A673 (cell line): ENCODE measurements at regions not wholly inside any gene's neighbourhood (a gene's known extent, or its start where the extent isn't known, plus 50 kb on each side); places are given as distances from the start of the nearest gene placed in this dataset.
"Not testable (repeated sequence)": the region's sequence is repeated elsewhere in the genome, so short reads cannot be mapped to it uniquely, and the experiment has no call there.

Experiments used
- BruUV-seq: library from RNA; stranded (reverse); fragments of 400-500 nt; replicated peaks from 2 replicates; lab custom pipeline; 2021; lab: Mats Ljungman, UMichigan
- CTCF ChIA-PET: fragments of 300-600 bp; sonication (Branson Sonifier 250); formaldehyde crosslinking; loops from one replicate; lab custom pipeline; 2022; ENCODE audit warnings: antibody characterized with exemption; lab: Charles Lee
- POLR2A ChIA-PET: fragments of 300-600 bp; sonication (Branson Sonifier 250); formaldehyde crosslinking; loops from one replicate; lab custom pipeline; 2022; ENCODE audit warnings: antibody characterized with exemption; ENCODE audit not compliant: low non-redundant PET; lab: Charles Lee
- DNase-seq: peaks from one replicate; pipeline ENCODE4 v3.0.0-alpha.2; 2015; ENCODE audit warnings: low spot score
- H3K27ac ChIP-seq: fragments of 200-600 bp; sonication (generic); 2 replicates; pipeline ENCODE4 v1.5.1; 2016; ENCODE audit warnings: mixed run types, low read depth, mild to moderate bottlenecking, mixed read lengths, antibody characterized with exemption, low read length; ENCODE audit not compliant: poor library complexity, severe bottlenecking
- H3K27me3 ChIP-seq: fragments of 200-600 bp; sonication (generic); replicated peaks from 2 replicates; pipeline ENCODE4 v1.6.1; 2017; ENCODE audit warnings: mixed run types, low read depth, mild to moderate bottlenecking, mixed read lengths, antibody characterized with exemption, low read length; ENCODE audit not compliant: insufficient read depth, poor library complexity
- H3K36me3 ChIP-seq: fragments of 200-600 bp; sonication (generic); 2 replicates; pipeline ENCODE4 v1.6.1; 2016; ENCODE audit warnings: mixed run types, mild to moderate bottlenecking, mixed read lengths, antibody characterized with exemption, low read length; ENCODE audit not compliant: insufficient read depth, poor library complexity, severe bottlenecking
- H3K4me1 ChIP-seq: fragments of 200-600 bp; sonication (generic); 2 replicates; pipeline ENCODE4 v1.6.1; 2017; ENCODE audit warnings: mixed run types, mild to moderate bottlenecking, mixed read lengths, antibody characterized with exemption, low read length; ENCODE audit not compliant: insufficient read depth, poor library complexity, severe bottlenecking
- H3K4me3 ChIP-seq: fragments of 200-600 bp; sonication (generic); 2 replicates; pipeline ENCODE4 v1.5.1; 2016; ENCODE audit warnings: low read depth, mixed run types, mild to moderate bottlenecking, mixed read lengths, low read length; ENCODE audit not compliant: poor library complexity, severe bottlenecking
- H3K9me3 ChIP-seq: fragments of 200-600 bp; sonication (generic); 2 replicates; pipeline ENCODE4 v1.6.1; 2016; ENCODE audit warnings: mixed run types, low read depth, mild to moderate bottlenecking, mixed read lengths, antibody characterized with exemption, low read length; ENCODE audit not compliant: poor library complexity, severe bottlenecking
- CTCF ChIP-seq: fragments of 300-800, 200-600 bp; sonication (generic); conservative IDR thresholded peaks from 2 replicates; pipeline ENCODE4 v1.5.1; 2017; ENCODE audit warnings: low read depth, mild to moderate bottlenecking, antibody characterized with exemption, low read length, moderate library complexity, mixed read lengths
- EZH2 ChIP-seq: fragments of 200-600 bp; sonication (generic); IDR thresholded peaks from 2 replicates; pipeline ENCODE4 v1.6.1; 2017; ENCODE audit warnings: borderline replicate concordance, low read depth, mild to moderate bottlenecking, mixed read lengths, antibody characterized with exemption, low read length; ENCODE audit not compliant: poor library complexity, severe bottlenecking
- intact Hi-C: fragments of 100-400 bp; cut with micrococcal nuclease; formaldehyde crosslinking; loops from one replicate; pipeline ENCODE4 v1.10.0; 2022; ENCODE audit not compliant: unreplicated experiment

GRCh38 chr2:13822365-13822764 is 810.2 kb upstream of the LRATD1 start:
- Histone ChIP-seq H3K4me1 (no peaks in the 10 kb centered on the region), H3K27ac (no peak overlapping the region), H3K9me3 (no peaks in the 10 kb centered on the region), H3K36me3 (no peaks in the 10 kb centered on the region), H3K27me3 (no peaks in the 10 kb centered on the region), H3K4me3 (no peak overlapping the region)
- BruUV-seq = no TSS peak
- intact Hi-C loops = no loop called here
- DNase-seq = no peak
- ChIA-PET POLR2A (no interaction called here), CTCF (no interaction called here)
- TF ChIP-seq CTCF (no peak), EZH2 (no peak)

GRCh38 chr2:13826314-13826853 is 806.1 kb upstream of the LRATD1 start:
- POLR2A ChIA-PET = no interaction called here
- BruUV-seq = no TSS peak
- Histone ChIP-seq H3K36me3 (no peaks in the 10 kb centered on the region), H3K4me1 (no peaks in the 10 kb centered on the region), H3K4me3 (no peak overlapping the region), H3K9me3 (no peaks in the 10 kb centered on the region), H3K27me3 (no peaks in the 10 kb centered on the region), H3K27ac (no peak overlapping the region)
- intact Hi-C loops = no loop called here
- CTCF ChIA-PET = no interaction called here
- no peak for DNase-seq
- no peak for TF ChIP-seq CTCF
- TF ChIP-seq EZH2 = no peak

GRCh38 chr2:13858626-13859025 is 773.9 kb upstream of the LRATD1 start:
- no TSS peak for BruUV-seq
- intact Hi-C loops = no loop called here
- ChIA-PET POLR2A (no interaction called here), CTCF (no interaction called here)
- H3K27me3 ChIP-seq = no peaks in the 10 kb centered on the region
- no peak overlapping the region for H3K4me3 ChIP-seq
- peaks cover 5% of the 10 kb centered on the region for H3K9me3 ChIP-seq
- no peak for DNase-seq
- no peaks in the 10 kb centered on the region for H3K36me3 ChIP-seq
- TF ChIP-seq CTCF (no peak), EZH2 (no peak)
- no peak overlapping the region for H3K27ac ChIP-seq
- H3K4me1 ChIP-seq = no peaks in the 10 kb centered on the region

- H3K36me3 ChIP-seq, H3K4me1 ChIP-seq, CTCF ChIA-PET, BruUV-seq, intact Hi-C loops, H3K27ac ChIP-seq, POLR2A ChIA-PET, H3K9me3 ChIP-seq, H3K4me3 ChIP-seq, DNase-seq, H3K27me3 ChIP-seq: not testable (repeated sequence)
Observed at GRCh38 chr2:13868275-13868674, 764.2 kb upstream of the LRATD1 start.
